OCI-LY3 (cell line): ENCODE measurements at regions not wholly inside any gene's neighbourhood (a gene's known extent, or its start where the extent isn't known, plus 50 kb on each side); places are given as distances from the start of the nearest gene placed in this dataset.

ENCODE experiments used
- H2AFZ ChIP-seq: fragments of 200-600, 300-600 bp; shearing (Covaris generic); 2 replicates; pipeline ENCODE4 v1.6.0; 2014; ENCODE audit warnings: antibody characterized with exemption, low read depth, low read length
- H3K27ac ChIP-seq: fragments of 200-600, 300-600 bp; sonication (generic); 2 replicates; pipeline ENCODE4 v1.5.1; 2014; ENCODE audit warnings: mild to moderate bottlenecking, low read length, moderate library complexity, mixed read lengths
- H3K27me3 ChIP-seq: fragments of 200-600, 300-600 bp; sonication (generic); 2 replicates; pipeline ENCODE4 v1.6.1; 2014; ENCODE audit warnings: low read depth, low read length, mixed read lengths
- H3K36me3 ChIP-seq: fragments of 200-600, 300-600 bp; sonication (generic); replicated peaks from 2 replicates; pipeline ENCODE3; 2014; ENCODE audit warnings: low read depth, low read length, mixed read lengths
- H3K4me1 ChIP-seq: fragments of 300-600, 200-600 bp; sonication (generic); 2 replicates; pipeline ENCODE4 v1.6.1; 2014; ENCODE audit warnings: low read length, mixed read lengths
- H3K4me2 ChIP-seq: fragments of 200-600, 300-600 bp; sonication (generic); 2 replicates; pipeline ENCODE4 v1.6.1; 2014; ENCODE audit warnings: low read length, mixed read lengths
- H3K4me3 ChIP-seq: fragments of 300-600, 200-600 bp; sonication (generic); 2 replicates; pipeline ENCODE4 v1.5.1; 2014; ENCODE audit warnings: antibody characterized with exemption, mild to moderate bottlenecking, low read length, moderate library complexity
- H3K79me2 ChIP-seq: fragments of 300-600, 200-600 bp; shearing (Covaris generic); 2 replicates; pipeline ENCODE4 v1.6.1; 2014; ENCODE audit warnings: mild to moderate bottlenecking, low read length, mixed read lengths
- H3K9ac ChIP-seq: fragments of 300-600, 200-600 bp; shearing (Covaris generic); 2 replicates; pipeline ENCODE4 v1.6.0; 2014; ENCODE audit warnings: mild to moderate bottlenecking, low read length, moderate library complexity
- H3K9me3 ChIP-seq: fragments of 200-600, 300-600 bp; shearing (Covaris generic); 2 replicates; pipeline ENCODE4 v1.6.1; 2014; ENCODE audit warnings: low read length, mixed read lengths; ENCODE audit not compliant: insufficient read depth
- H4K20me1 ChIP-seq: fragments of 200-600, 300-600 bp; sonication (generic); 2 replicates; pipeline ENCODE4 v1.6.1; 2016; ENCODE audit warnings: low read length, mixed read lengths; ENCODE audit not compliant: insufficient read depth
- EZH2phosphoT487 ChIP-seq: fragments of 200-600 bp; shearing (Covaris generic); IDR thresholded peaks from 2 replicates; pipeline ENCODE4 v1.6.1; 2018; ENCODE audit warnings: antibody characterized with exemption, mixed run types, low read depth
- TF ChIP-seq, protein P1 (sequence below): fragments of 200-600, 300-600 bp; sonication (generic); IDR thresholded peaks from 2 replicates; pipeline ENCODE4 v1.5.1; 2014; ENCODE audit warnings: antibody characterized with exemption, low read length, low read depth

DNA sequence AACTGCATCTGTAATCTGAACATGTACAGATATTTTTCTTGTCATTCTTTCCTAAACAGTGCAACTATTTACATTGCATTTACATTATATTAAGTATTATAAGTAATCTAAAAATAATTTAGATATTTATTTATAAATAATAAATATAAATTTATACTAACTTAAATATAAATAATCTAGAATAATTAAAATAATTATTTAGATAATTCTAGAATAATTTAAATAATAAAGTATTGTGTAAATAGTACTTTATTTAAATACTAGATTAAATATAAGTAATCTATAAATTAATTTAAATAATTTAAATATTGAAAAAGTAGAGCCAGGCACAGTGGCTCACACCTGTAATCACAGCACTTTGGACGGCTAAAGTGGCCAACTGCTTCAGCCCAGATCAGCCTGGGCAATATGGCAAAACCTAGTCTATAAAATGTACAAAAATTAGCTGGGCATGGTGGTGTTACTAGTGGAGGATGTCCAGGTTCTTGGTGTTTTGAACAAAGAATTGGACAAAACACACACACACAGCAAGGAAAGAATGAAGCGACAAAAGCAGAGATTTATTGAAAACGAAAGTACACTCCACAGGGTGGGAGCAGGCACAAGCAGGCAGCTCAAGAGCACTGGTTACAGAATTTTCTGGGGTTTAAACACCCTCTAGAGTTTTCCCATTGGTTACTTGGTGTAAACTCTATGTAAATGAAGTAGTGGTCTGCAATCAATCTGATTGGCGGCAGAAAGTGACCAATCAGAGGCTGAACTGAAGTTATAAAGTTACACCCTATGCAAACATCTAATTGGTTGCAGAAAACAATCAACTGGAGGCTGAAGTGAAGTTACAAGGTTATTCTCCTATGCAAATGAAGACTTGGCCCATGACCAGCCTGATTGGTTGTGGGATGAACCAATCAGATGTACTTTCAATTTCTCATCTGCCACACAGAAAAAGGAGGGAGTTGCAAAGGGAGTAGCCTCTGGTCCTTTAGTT lies 100.2 kb upstream of the SP4 start:
- Histone ChIP-seq H3K4me2 (no peak overlapping the region), H3K27me3 (no peaks in the 10 kb centered on the region), H3K9me3 (no peaks in the 10 kb centered on the region), H3K36me3 (no peaks in the 10 kb centered on the region), H2AFZ (no peak overlapping the region), H3K4me1 (no peaks in the 10 kb centered on the region), H3K79me2 (no peaks in the 10 kb centered on the region), H4K20me1 (no peaks in the 10 kb centered on the region), H3K4me3 (no peak overlapping the region), H3K9ac (no peak overlapping the region), H3K27ac (no peak overlapping the region)
- no peak for TF ChIP-seq EZH2phosphoT487
- TF ChIP-seq, protein P1, sequence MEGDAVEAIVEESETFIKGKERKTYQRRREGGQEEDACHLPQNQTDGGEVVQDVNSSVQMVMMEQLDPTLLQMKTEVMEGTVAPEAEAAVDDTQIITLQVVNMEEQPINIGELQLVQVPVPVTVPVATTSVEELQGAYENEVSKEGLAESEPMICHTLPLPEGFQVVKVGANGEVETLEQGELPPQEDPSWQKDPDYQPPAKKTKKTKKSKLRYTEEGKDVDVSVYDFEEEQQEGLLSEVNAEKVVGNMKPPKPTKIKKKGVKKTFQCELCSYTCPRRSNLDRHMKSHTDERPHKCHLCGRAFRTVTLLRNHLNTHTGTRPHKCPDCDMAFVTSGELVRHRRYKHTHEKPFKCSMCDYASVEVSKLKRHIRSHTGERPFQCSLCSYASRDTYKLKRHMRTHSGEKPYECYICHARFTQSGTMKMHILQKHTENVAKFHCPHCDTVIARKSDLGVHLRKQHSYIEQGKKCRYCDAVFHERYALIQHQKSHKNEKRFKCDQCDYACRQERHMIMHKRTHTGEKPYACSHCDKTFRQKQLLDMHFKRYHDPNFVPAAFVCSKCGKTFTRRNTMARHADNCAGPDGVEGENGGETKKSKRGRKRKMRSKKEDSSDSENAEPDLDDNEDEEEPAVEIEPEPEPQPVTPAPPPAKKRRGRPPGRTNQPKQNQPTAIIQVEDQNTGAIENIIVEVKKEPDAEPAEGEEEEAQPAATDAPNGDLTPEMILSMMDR, result no peak

- Histone ChIP-seq H3K4me3 (no peak overlapping the region), H2AFZ (no peak overlapping the region), H3K4me2 (no peak overlapping the region), H3K9ac (no peak overlapping the region), H3K27me3 (no peaks in the 10 kb centered on the region), H3K9me3 (no peaks in the 10 kb centered on the region), H3K79me2 (no peaks in the 10 kb centered on the region), H3K4me1 (no peaks in the 10 kb centered on the region), H4K20me1 (no peaks in the 10 kb centered on the region), H3K27ac (no peak overlapping the region), H3K36me3 (no peaks in the 10 kb centered on the region)
- TF ChIP-seq, protein P1, result no peak
- no peak for TF ChIP-seq EZH2phosphoT487
Measured at GRCh38 chr7:21330462-21331178, 97.3 kb upstream of the SP4 start.

- no peak overlapping the region for H3K27ac ChIP-seq
- H3K9ac ChIP-seq, result no peak overlapping the region
- H3K4me2 ChIP-seq, result no peak overlapping the region
- no peaks in the 10 kb centered on the region for H3K36me3 ChIP-seq
- H3K27me3 ChIP-seq, result no peaks in the 10 kb centered on the region
- TF ChIP-seq, protein P1, result no peak
- TF ChIP-seq EZH2phosphoT487, result no peak
- no peak overlapping the region for H3K4me3 ChIP-seq
- no peaks in the 10 kb centered on the region for H4K20me1 ChIP-seq
- H3K9me3 ChIP-seq, result no peaks in the 10 kb centered on the region
- no peaks in the 10 kb centered on the region for H3K79me2 ChIP-seq
- H2AFZ ChIP-seq, result no peak overlapping the region
- peaks cover 7% of the 10 kb centered on the region; the same call in 1 of the 2 replicates for H3K4me1 ChIP-seq
Measured at GRCh38 chr7:21334906-21335305, 93.0 kb upstream of the SP4 start.

DNA sequence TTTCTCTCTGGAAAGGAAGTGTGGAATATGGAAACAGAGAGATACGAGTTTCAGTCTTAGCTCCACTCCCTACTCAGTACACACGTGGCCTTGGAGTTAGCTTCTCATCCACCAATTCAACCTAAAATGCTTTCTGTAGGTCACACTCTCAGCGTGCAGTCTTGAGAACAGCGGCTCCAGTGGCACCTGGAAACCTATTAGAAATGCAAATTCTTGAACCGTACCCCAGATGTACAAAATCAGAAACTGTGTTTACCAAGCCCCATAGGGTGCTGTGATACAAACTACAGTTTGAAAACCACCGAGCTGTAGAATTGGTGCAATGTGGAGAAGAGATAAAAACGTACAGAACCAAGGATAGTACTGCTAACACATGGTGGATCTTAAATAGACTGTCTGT lies 91.1 kb upstream of the SP4 start:
- Histone ChIP-seq H3K4me1 (peaks cover 7% of the 10 kb centered on the region; the same call in 1 of the 2 replicates), H3K27me3 (no peaks in the 10 kb centered on the region)

More for the DNA sequence above, 91.1 kb upstream of the SP4 start:
- TF ChIP-seq, protein P1, result no peak
- TF ChIP-seq EZH2phosphoT487, result no peak
- H4K20me1 ChIP-seq, result no peaks in the 10 kb centered on the region
- H2AFZ ChIP-seq, result peak overlapping the region; percentile 21; the same call in 1 of the 2 replicates
- no peak overlapping the region for H3K27ac ChIP-seq
- no peak overlapping the region for H3K4me3 ChIP-seq
- H3K9ac ChIP-seq, result no peak overlapping the region
- no peaks in the 10 kb centered on the region for H3K36me3 ChIP-seq
- no peak overlapping the region for H3K4me2 ChIP-seq
- no peaks in the 10 kb centered on the region for H3K9me3 ChIP-seq
- H3K79me2 ChIP-seq, result no peaks in the 10 kb centered on the region
